H1 (cell line): ENCODE measurements at regions not wholly inside any gene's neighbourhood (a gene's known extent, or its start where the extent isn't known, plus 50 kb on each side); places are given as distances from the start of the nearest gene placed in this dataset.

Experiments
- CTCF ChIA-PET: fragments of 300-600 bp; sonication (Branson Sonifier 250); formaldehyde crosslinking; loops from one replicate; lab custom pipeline; 2021; ENCODE audit not compliant: partially characterized antibody; lab: Charles Lee
- POLR2A ChIA-PET: fragments of 300-600 bp; sonication (Branson Sonifier 250); formaldehyde crosslinking; loops from one replicate; lab custom pipeline; 2021; ENCODE audit warnings: inconsistent platforms; ENCODE audit not compliant: partially characterized antibody; lab: Charles Lee
- DNase-seq, 2 experiments: peaks; one replicate each; pipeline versions ENCODE4 v3.0.0 to v3.0.0-alpha.2; 2010 to 2022; ENCODE audit warnings: low spot score in 2 of 2, low read depth in 1 of 2, mixed read lengths in 1 of 2
- FAIRE-seq: peaks from 2 replicates; lab custom pipeline; 2011; peaks lifted over from hg19 to GRCh38; lab: Jason Lieb, UNC
- H2AFZ ChIP-seq: 2 replicates; pipeline ENCODE4 v1.8.1; 2012; ENCODE audit warnings: low read length, inconsistent platforms
- H2AK5ac ChIP-seq: 2 replicates; pipeline ENCODE4 v1.6.1; 2013; ENCODE audit warnings: low read depth, low read length
- H2BK120ac ChIP-seq: replicated peaks from 2 replicates; pipeline ENCODE3; 2013; ENCODE audit warnings: low read depth, low read length, inconsistent platforms
- H2BK12ac ChIP-seq: 2 replicates; pipeline ENCODE4 v1.6.1; 2013; ENCODE audit warnings: low read depth, low read length
- H2BK15ac ChIP-seq: 2 replicates; pipeline ENCODE4 v1.6.1; 2013; ENCODE audit warnings: low read length
- H2BK20ac ChIP-seq: 2 replicates; pipeline ENCODE4 v1.6.1; 2013; ENCODE audit warnings: low read length
- H2BK5ac ChIP-seq: 2 replicates; pipeline ENCODE4 v1.6.1; 2013; ENCODE audit warnings: low read depth, low read length
- H3K14ac ChIP-seq: 2 replicates; pipeline ENCODE4 v1.6.1; 2013; ENCODE audit warnings: inconsistent platforms; ENCODE audit not compliant: insufficient read length
- H3K18ac ChIP-seq: 2 replicates; pipeline ENCODE4 v1.6.1; 2013; ENCODE audit warnings: low read length; ENCODE audit errors: extremely low read depth
- H3K23ac ChIP-seq: 2 replicates; pipeline ENCODE4 v1.6.1; 2013; ENCODE audit warnings: inconsistent platforms; ENCODE audit not compliant: insufficient read length
- H3K23me2 ChIP-seq: 2 replicates; pipeline ENCODE4 v1.6.1; 2013; ENCODE audit warnings: low read depth, low read length
- H3K27ac ChIP-seq: 2 replicates; pipeline ENCODE4 v1.6.1; 2011; ENCODE audit warnings: low read depth, low read length, inconsistent platforms
- H3K27me3 ChIP-seq, 4 experiments: replicated peaks in 1 of 4; 1 replicate in 1 of 4; 2 replicates in 3 of 4; pipeline versions ENCODE4 v1.6.1 to v1.8.1; 2011 to 2013; ENCODE audit warnings: low read length in 3 of 4, mild to moderate bottlenecking in 3 of 4, inconsistent platforms in 2 of 4, mixed read lengths in 2 of 4, moderate library complexity in 1 of 4; ENCODE audit not compliant: control insufficient read depth in 3 of 4, insufficient read depth in 3 of 4; ENCODE audit errors: extremely low read depth in 1 of 4
- H3K36me3 ChIP-seq, 4 experiments: 2 replicates each; pipeline versions ENCODE4 v1.6.1 to v1.8.1; 2011 to 2013; ENCODE audit warnings: mild to moderate bottlenecking in 4 of 4, low read length in 3 of 4, moderate library complexity in 2 of 4, control low read depth in 1 of 4, inconsistent platforms in 1 of 4; ENCODE audit not compliant: insufficient read depth in 4 of 4, control insufficient read depth in 2 of 4
- H3K4ac ChIP-seq: replicated peaks from 2 replicates; pipeline ENCODE3; 2013; ENCODE audit warnings: low read length, low read depth, mixed read lengths, inconsistent platforms; ENCODE audit not compliant: insufficient read length
- H3K4me1 ChIP-seq, 4 experiments: replicated peaks in 1 of 4; 1 replicate in 1 of 4; 2 replicates in 3 of 4; pipeline versions ENCODE4 v1.6.1 to v1.8.1; 2011 to 2013; ENCODE audit warnings: low read length in 3 of 4, inconsistent platforms in 2 of 4, mixed read lengths in 1 of 4; ENCODE audit not compliant: insufficient read depth in 4 of 4, control insufficient read depth in 3 of 4
- H3K4me2 ChIP-seq, 2 experiments: 2 replicates each; pipeline versions ENCODE4 v1.6.1 to v1.8.1; 2011 to 2013; ENCODE audit warnings: low read depth in 2 of 2, low read length in 2 of 2, control low read depth in 1 of 2, inconsistent platforms in 1 of 2, mild to moderate bottlenecking in 1 of 2; ENCODE audit not compliant: insufficient read depth in 1 of 2
- H3K4me3 ChIP-seq, 4 experiments: fragments of 200-600, 300-600 bp in 1 of 4; sonication (generic), shearing (Covaris generic), sonication (Bioruptor Twin) in 1 of 4; 2 replicates each; pipeline versions ENCODE4 v1.5.1 to v1.8.1; 2011 to 2016; ENCODE audit warnings: low read length in 4 of 4, low read depth in 3 of 4, control low read depth in 2 of 4, inconsistent platforms in 2 of 4, mild to moderate bottlenecking in 2 of 4, mixed read lengths in 1 of 4, moderate library complexity in 1 of 4; ENCODE audit not compliant: insufficient read depth in 2 of 4; ENCODE audit errors: extremely low read depth in 1 of 4
- H3K56ac ChIP-seq: replicated peaks from 2 replicates; pipeline ENCODE3; 2013; ENCODE audit warnings: low read depth, mild to moderate bottlenecking, mixed read lengths, low read length, inconsistent platforms; ENCODE audit not compliant: insufficient read length
- H3K79me1 ChIP-seq: 2 replicates; pipeline ENCODE4 v1.6.1; 2013; ENCODE audit warnings: low read depth, low read length, control low read depth
- H3K79me2 ChIP-seq, 2 experiments: 2 replicates each; pipeline versions ENCODE4 v1.6.1 to v1.8.1; 2012 to 2013; ENCODE audit warnings: low read length in 2 of 2, mild to moderate bottlenecking in 2 of 2, inconsistent platforms in 1 of 2; ENCODE audit not compliant: insufficient read depth in 2 of 2, control insufficient read depth in 1 of 2
- H3K9ac ChIP-seq, 4 experiments: replicated peaks in 1 of 4; 1 replicate in 1 of 4; 2 replicates in 3 of 4; pipeline versions ENCODE4 v1.6.1 to v1.8.1; 2011 to 2013; ENCODE audit warnings: low read depth in 3 of 4, low read length in 3 of 4, control low read depth in 2 of 4, mild to moderate bottlenecking in 2 of 4, moderate library complexity in 2 of 4, inconsistent platforms in 1 of 4; ENCODE audit errors: extremely low read depth in 1 of 4
- H3K9me3 ChIP-seq, 2 experiments: 2 replicates each; pipeline versions ENCODE4 v1.6.1 to v1.8.1; 2012 to 2013; ENCODE audit warnings: mild to moderate bottlenecking in 2 of 2, moderate library complexity in 2 of 2, control low read depth in 1 of 2, inconsistent platforms in 1 of 2, low read depth in 1 of 2, low read length in 1 of 2, mixed read lengths in 1 of 2; ENCODE audit not compliant: insufficient read depth in 2 of 2
- H4K20me1 ChIP-seq, 2 experiments: replicated peaks in 1 of 2; 2 replicates each; pipeline versions ENCODE3 to v1.8.1; 2011 to 2013; ENCODE audit warnings: inconsistent platforms in 2 of 2, low read length in 2 of 2, mild to moderate bottlenecking in 1 of 2; ENCODE audit not compliant: insufficient read depth in 2 of 2, control insufficient read depth in 1 of 2
- H4K5ac ChIP-seq: 2 replicates; pipeline ENCODE4 v1.6.1; 2013; ENCODE audit warnings: low read length, low read depth, mixed read lengths, inconsistent platforms; ENCODE audit not compliant: insufficient read length
- H4K8ac ChIP-seq: 2 replicates; pipeline ENCODE4 v1.8.0; 2013; ENCODE audit warnings: mild to moderate bottlenecking, moderate library complexity, low read length, inconsistent platforms; ENCODE audit not compliant: insufficient read depth; ENCODE audit errors: extremely low read depth
- H4K91ac ChIP-seq: replicated peaks from 2 replicates; pipeline ENCODE3; 2013; ENCODE audit warnings: low read length, mixed read lengths, inconsistent platforms; ENCODE audit not compliant: insufficient read length
- BCL11A ChIP-seq, 2 experiments: IDR thresholded peaks; one replicate each; pipeline ENCODE4 v1.6.1; 2011; ENCODE audit warnings: low read depth in 2 of 2, low read length in 2 of 2, mild to moderate bottlenecking in 2 of 2
- BRCA1 ChIP-seq: IDR thresholded peaks from 2 replicates; pipeline ENCODE4 v1.6.1; 2012; ENCODE audit warnings: low read depth, low read length, improper control_type of control experiment
- CHD1 ChIP-seq: IDR thresholded peaks from 2 replicates; pipeline ENCODE4 v1.6.1; 2012; ENCODE audit warnings: low read depth, low read length, improper control_type of control experiment
- HDAC2 ChIP-seq, 2 experiments: fragments of 300-600 bp in 1 of 2; sonication (generic) in 1 of 2; IDR thresholded peaks; 2 replicates each; pipeline ENCODE4 v1.6.1; 2011 to 2012; ENCODE audit warnings: low read depth in 2 of 2, low read length in 2 of 2, mild to moderate bottlenecking in 2 of 2, moderate library complexity in 2 of 2, borderline replicate concordance in 1 of 2, inconsistent platforms in 1 of 2
- JUN ChIP-seq: IDR thresholded peaks from 2 replicates; pipeline ENCODE4 v1.6.1; 2011; ENCODE audit warnings: low read depth, mild to moderate bottlenecking, improper control_type of control experiment, low read length
- NANOG ChIP-seq: IDR thresholded peaks from 2 replicates; pipeline ENCODE4 v1.6.1; 2011; ENCODE audit warnings: low read length, low read depth, mild to moderate bottlenecking, inconsistent platforms; ENCODE audit not compliant: insufficient read depth, poor library complexity, severe bottlenecking
- RAD21 ChIP-seq, 2 experiments: IDR thresholded peaks in 1 of 2; conservative IDR thresholded peaks in 1 of 2; 2 replicates each; pipeline ENCODE4 v1.6.1; 2011; ENCODE audit warnings: low read depth in 2 of 2, low read length in 2 of 2, improper control_type of control experiment in 1 of 2, inconsistent platforms in 1 of 2, mild to moderate bottlenecking in 1 of 2, moderate library complexity in 1 of 2
- SIRT6 ChIP-seq: IDR thresholded peaks from one replicate; pipeline ENCODE4 v1.7.1; 2012; ENCODE audit warnings: low read length, inconsistent platforms
- TEAD4 ChIP-seq: IDR thresholded peaks from 2 replicates; pipeline ENCODE4 v1.6.1; 2012; ENCODE audit warnings: low read depth, low read length, inconsistent platforms, mixed read lengths
- USF2 ChIP-seq: IDR thresholded peaks from 2 replicates; pipeline ENCODE4 v1.6.1; 2011; ENCODE audit warnings: low read length, improper control_type of control experiment
- YY1 ChIP-seq: IDR thresholded peaks from 2 replicates; pipeline ENCODE4 v1.6.1; 2011; ENCODE audit warnings: low read depth, mild to moderate bottlenecking, low read length
- WGBS, 2 experiments: shearing (Covaris generic) in 1 of 2; methylation state at CpG; one replicate each; pipeline versions ENCODE4 v1.1.6 to v1.1.7; 2013 to 2015; ENCODE audit warnings: low lambda C conversion rate in 2 of 2, mixed read lengths in 2 of 2, inconsistent platforms in 1 of 2, low coverage in 1 of 2, missing lambda C conversion rate in 1 of 2; ENCODE audit not compliant: insufficient replicate concordance in 2 of 2, insufficient coverage in 1 of 2, insufficient read length in 1 of 2; ENCODE audit errors: extremely low coverage in 1 of 2, missing lambda C conversion rate in 1 of 2; 5-methylcytosine and 5-hydroxymethylcytosine counted together
- TF ChIP-seq, protein P1 (sequence below): IDR thresholded peaks from 2 replicates; pipeline ENCODE4 v1.6.1; 2012; ENCODE audit warnings: inconsistent platforms

- no peaks in the 10 kb centered on the region for H4K20me1 ChIP-seq
- H4K91ac ChIP-seq = peak overlapping the region; percentile 39
- H3K56ac ChIP-seq = no peak overlapping the region
- no peaks in the 10 kb centered on the region for H3K79me1 ChIP-seq
- H3K14ac ChIP-seq = no peak overlapping the region
- H3K4me2 ChIP-seq = no peak overlapping the region
- no peak overlapping the region for H2BK12ac ChIP-seq
- H3K18ac ChIP-seq = no peak overlapping the region
- H3K4ac ChIP-seq = no peak overlapping the region
- H2AFZ ChIP-seq = no peak overlapping the region
- WGBS, 2 experiments = 95% methylated on average over 11 of the region's 12 CpGs; no CpG with 5 or more reads in 1 of the 2 experiments
- H3K23me2 ChIP-seq = no peaks in the 10 kb centered on the region
- H4K8ac ChIP-seq = no peak overlapping the region
- H2BK15ac ChIP-seq = no peak overlapping the region
- no peaks in the 10 kb centered on the region for H3K79me2 ChIP-seq
- H3K27me3 ChIP-seq = no peaks in the 10 kb centered on the region
- H3K27ac ChIP-seq = no peak overlapping the region
- no peak overlapping the region for H2AK5ac ChIP-seq
- CTCF ChIA-PET = interaction anchor here (1.4 kb wide), 1 partner anchor 173 kb away, joined by 3 read pairs; no protein-coding TSS in a partner anchor
- no peak overlapping the region for H3K9ac ChIP-seq
- POLR2A ChIA-PET = no interaction called here
- no peaks in the 10 kb centered on the region for H3K9me3 ChIP-seq
- no peak overlapping the region for H4K5ac ChIP-seq
- no peaks in the 10 kb centered on the region for H3K36me3 ChIP-seq
- no peak for DNase-seq
- no peaks in the 10 kb centered on the region; a peak in 3 of 7 replicates for H3K4me1 ChIP-seq
- no peak overlapping the region for H3K4me3 ChIP-seq
- no peak for FAIRE-seq
- H2BK5ac ChIP-seq = no peak overlapping the region
- no peak overlapping the region for H2BK20ac ChIP-seq
- H2BK120ac ChIP-seq = no peak overlapping the region
- no peak overlapping the region for H3K23ac ChIP-seq
- no peak for TF ChIP-seq TEAD4
- no peak for TF ChIP-seq JUN
- no peak for TF ChIP-seq NANOG
- TF ChIP-seq USF2 = no peak
- no peak for TF ChIP-seq SIRT6
- TF ChIP-seq BRCA1 = no peak
- no peak for TF ChIP-seq YY1
- TF ChIP-seq CHD1 = no peak
- TF ChIP-seq HDAC2 (IDR thresholded peaks at IDR 0.05; ENCODE audit: borderline replicate concordance in 1 of 2, low read depth in 2 of 2, low read length in 2 of 2) = no peak
- TF ChIP-seq, protein P1, sequence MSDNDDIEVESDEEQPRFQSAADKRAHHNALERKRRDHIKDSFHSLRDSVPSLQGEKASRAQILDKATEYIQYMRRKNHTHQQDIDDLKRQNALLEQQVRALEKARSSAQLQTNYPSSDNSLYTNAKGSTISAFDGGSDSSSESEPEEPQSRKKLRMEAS = no peak
- no peak for TF ChIP-seq RAD21 (IDR thresholded peaks at IDR 0.05 in 1 of 2, conservative IDR thresholded peaks at IDR 0.05 in 1 of 2; ENCODE audit: low read depth in 2 of 2, low read length in 2 of 2)
- TF ChIP-seq BCL11A (IDR thresholded peaks at IDR 0.05; ENCODE audit: low read depth in 2 of 2, low read length in 2 of 2) = no peak
These were observed 102.2 kb upstream of the PPP1R26 start for GRCh38 chr9:135377431-135377830.
